A172 (cell line): ENCODE measurements at regions not wholly inside any gene's neighbourhood (a gene's known extent, or its start where the extent isn't known, plus 50 kb on each side); places are given as distances from the start of the nearest gene placed in this dataset.

Experiments
- DNase-seq: peaks from one replicate; pipeline ENCODE4 v3.0.0-alpha.2; 2015; ENCODE audit warnings: low spot score

- no peak for DNase-seq
Measured at GRCh38 chr2:6064757-6065156, 372.6 kb downstream of the SOX11 start.

GRCh38 chr2:6065703-6066102, 373.5 kb downstream of the SOX11 start:
- no peak for DNase-seq

GRCh38 chr2:6067089-6067488, 374.9 kb downstream of the SOX11 start:
- DNase-seq = no peak

GRCh38 chr2:6067806-6068205, 375.6 kb downstream of the SOX11 start:
- no peak for DNase-seq

- DNase-seq = no peak
Measured at GRCh38 chr2:6068429-6068828, 376.2 kb downstream of the SOX11 start.

- no peak for DNase-seq
Measured at GRCh38 chr2:6069381-6069780, 377.2 kb downstream of the SOX11 start.

- DNase-seq = no peak
Measured at GRCh38 chr2:6071519-6071918, 379.3 kb downstream of the SOX11 start.

- no peak for DNase-seq
Measured at GRCh38 chr2:6072276-6072675, 380.1 kb downstream of the SOX11 start.

GRCh38 chr2:6072768-6073167, 380.6 kb downstream of the SOX11 start:
- no peak for DNase-seq

GRCh38 chr2:6073191-6074088, 381.3 kb downstream of the SOX11 start:
- peak; percentile 6 for DNase-seq

GRCh38 chr2:6074089-6074643, 382.0 kb downstream of the SOX11 start:
- DNase-seq = no peak

- no peak for DNase-seq
Measured at GRCh38 chr2:6077585-6077984, 385.4 kb downstream of the SOX11 start.

- no peak for DNase-seq
Measured at GRCh38 chr2:6078414-6078813, 386.2 kb downstream of the SOX11 start.

- DNase-seq = no peak
Measured at GRCh38 chr2:6079405-6079804, 387.2 kb downstream of the SOX11 start.

GRCh38 chr2:6080932-6081753, 389.0 kb downstream of the SOX11 start:
- peak; percentile 20 for DNase-seq

GRCh38 chr2:6081955-6082624, 389.9 kb downstream of the SOX11 start:
- no peak for DNase-seq

- no peak for DNase-seq
Measured at GRCh38 chr2:6082625-6083018, 390.4 kb downstream of the SOX11 start.

- DNase-seq = no peak
Measured at GRCh38 chr2:6083136-6083535, 391.0 kb downstream of the SOX11 start.

- DNase-seq = no peak
Measured at GRCh38 chr2:6089474-6089873, 397.3 kb downstream of the SOX11 start.

- DNase-seq = no peak
Measured at GRCh38 chr2:6103372-6103771, 411.2 kb downstream of the SOX11 start.

GRCh38 chr2:6103949-6104348, 411.8 kb downstream of the SOX11 start:
- no peak for DNase-seq

GRCh38 chr2:6107290-6107689, 415.1 kb downstream of the SOX11 start:
- no peak for DNase-seq
